HCT116 (cell line): ENCODE measurements at regions not wholly inside any gene's neighbourhood (a gene's known extent, or its start where the extent isn't known, plus 50 kb on each side); places are given as distances from the start of the nearest gene placed in this dataset.

ENCODE experiments used
- ATAC-seq: fragments of 200-7000 bp; cut with Tn5 transposase; 2 replicates; pipeline ENCODE4 v1.9.1; 2020; ENCODE audit warnings: mild to moderate bottlenecking, moderate library complexity
- BruUV-seq: library from RNA; stranded (reverse); fragments of 400-500 nt; replicated peaks from 2 replicates; lab custom pipeline; 2021; lab: Mats Ljungman, UMichigan
- CTCF ChIA-PET: fragments of 300-600 bp; sonication (Branson Sonifier 250); formaldehyde crosslinking; loops from one replicate; lab custom pipeline; 2021; ENCODE audit warnings: antibody characterized with exemption; lab: Charles Lee
- POLR2A ChIA-PET: fragments of 300-600, 350-600 bp; sonication (Branson Sonifier 250); formaldehyde crosslinking; loops from one replicate; lab custom pipeline; 2021; ENCODE audit warnings: antibody characterized with exemption; lab: Charles Lee
- RAD21 ChIA-PET, 2 experiments: fragments of 300-600 bp; sonication (Branson Sonifier 250); formaldehyde crosslinking; loops; one replicate each; lab custom pipeline; 2023; ENCODE audit warnings: low total read pairs in 2 of 2; ENCODE audit not compliant: uncharacterized antibody in 2 of 2, unreplicated experiment in 2 of 2, low non-redundant PET in 1 of 2; lab: Charles Lee
- DNase-seq: peaks from one replicate; pipeline ENCODE4 v3.0.0-alpha.2; 2010; ENCODE audit warnings: low read depth, low spot score
- H2AFZ ChIP-seq: fragments of 200-600 bp; shearing (Covaris generic), sonication (generic); 2 replicates; pipeline ENCODE4 v1.6.1; 2017; ENCODE audit warnings: low read depth, mixed run types, mixed read lengths, antibody characterized with exemption, low read length; ENCODE audit not compliant: poor library complexity, severe bottlenecking
- H3K27ac ChIP-seq: 2 replicates; pipeline ENCODE4 v1.5.1; 2012; ENCODE audit warnings: low read depth, low read length
- H3K27me3 ChIP-seq: fragments of 200-600 bp; sonication (generic); 2 replicates; pipeline ENCODE4 v1.6.1; 2016; ENCODE audit warnings: mixed run types, low read length, mixed read lengths; ENCODE audit not compliant: insufficient read depth
- H3K36me3 ChIP-seq, 2 experiments: fragments of 200-500 bp in 1 of 2; fragments of 200-600 bp in 1 of 2; sonication (Bioruptor generic) in 1 of 2; sonication (generic) in 1 of 2; 2 replicates each; pipeline versions ENCODE4 v1.5.1 to v1.6.1; 2014 to 2016; ENCODE audit warnings: low read length in 2 of 2, inconsistent platforms in 1 of 2, mixed read lengths in 1 of 2, mixed run types in 1 of 2; ENCODE audit not compliant: insufficient read depth in 2 of 2, control insufficient read depth in 1 of 2
- H3K4me1 ChIP-seq, 2 experiments: fragments of 200-600 bp in 1 of 2; sonication (generic) in 1 of 2; 2 replicates each; pipeline versions ENCODE4 v1.5.1 to v1.6.1; 2012 to 2017; ENCODE audit warnings: low read length in 2 of 2, inconsistent platforms in 1 of 2, mild to moderate bottlenecking in 1 of 2, mixed read lengths in 1 of 2, mixed run types in 1 of 2, moderate library complexity in 1 of 2; ENCODE audit not compliant: insufficient read depth in 2 of 2, control insufficient read depth in 1 of 2
- H3K4me2 ChIP-seq: fragments of 200-600 bp; sonication (generic); 2 replicates; pipeline ENCODE4 v1.6.1; 2017; ENCODE audit warnings: mixed run types, low read length, mixed read lengths
- H3K4me3 ChIP-seq, 2 experiments: fragments of 200-600 bp in 1 of 2; sonication (generic) in 1 of 2; replicated peaks in 1 of 2; 2 replicates each; pipeline ENCODE4 v1.5.1; 2011 to 2016; ENCODE audit warnings: low read length in 2 of 2, control low read depth in 1 of 2, low read depth in 1 of 2, mild to moderate bottlenecking in 1 of 2, mixed read lengths in 1 of 2, mixed run types in 1 of 2
- H3K79me2 ChIP-seq: fragments of 200-600 bp; sonication (generic); 2 replicates; pipeline ENCODE4 v1.6.1; 2017; ENCODE audit warnings: mild to moderate bottlenecking, mixed run types, low read length, moderate library complexity, mixed read lengths; ENCODE audit not compliant: insufficient read depth
- H3K9ac ChIP-seq: fragments of 200-600 bp; sonication (generic); 2 replicates; pipeline ENCODE4 v1.6.1; 2016; ENCODE audit warnings: low read length, mixed read lengths
- H3K9me2 ChIP-seq: fragments of 200-600 bp; sonication (generic), shearing (Covaris generic); 2 replicates; pipeline ENCODE4 v1.6.1; 2017; ENCODE audit warnings: mixed run types, mild to moderate bottlenecking, moderate library complexity; ENCODE audit not compliant: insufficient read depth
- H3K9me3 ChIP-seq, 2 experiments: fragments of 200-500 bp in 1 of 2; fragments of 200-600 bp in 1 of 2; sonication (Bioruptor generic) in 1 of 2; sonication (generic) in 1 of 2; 2 replicates each; pipeline ENCODE4 v1.6.1; 2014 to 2017; ENCODE audit warnings: low read length in 2 of 2, mixed read lengths in 2 of 2, inconsistent platforms in 1 of 2, low read depth in 1 of 2, mild to moderate bottlenecking in 1 of 2, mixed run types in 1 of 2, moderate library complexity in 1 of 2; ENCODE audit not compliant: control insufficient read depth in 1 of 2, insufficient read depth in 1 of 2
- H4K20me1 ChIP-seq: fragments of 200-600 bp; sonication (generic), shearing (Covaris generic); 2 replicates; pipeline ENCODE4 v1.6.1; 2017; ENCODE audit warnings: mixed run types, mild to moderate bottlenecking, moderate library complexity; ENCODE audit not compliant: insufficient read depth
- CTCF ChIP-seq, 3 experiments: fragments of 200-600 bp in 1 of 3; sonication (generic) in 1 of 3; IDR thresholded peaks in 2 of 3; conservative IDR thresholded peaks in 1 of 3; 2 replicates each; pipeline ENCODE4 v1.5.1; 2012 to 2017; ENCODE audit warnings: low read depth in 2 of 3, low read length in 2 of 3, antibody characterized with exemption in 1 of 3, borderline replicate concordance in 1 of 3, control low read depth in 1 of 3, mild to moderate bottlenecking in 1 of 3, mixed read lengths in 1 of 3, mixed run types in 1 of 3, moderate library complexity in 1 of 3; ENCODE audit not compliant: insufficient read depth in 1 of 3
- EGR1 ChIP-seq: IDR thresholded peaks from 2 replicates; pipeline ENCODE4 v1.6.1; 2012; ENCODE audit warnings: low read depth
- ELF1 ChIP-seq: IDR thresholded peaks from 2 replicates; pipeline ENCODE4 v1.6.1; 2012; ENCODE audit warnings: low read depth, borderline replicate concordance
- EZH2 ChIP-seq: fragments of 200-600 bp; sonication (generic); IDR thresholded peaks from 2 replicates; pipeline ENCODE4 v1.6.1; 2017; ENCODE audit warnings: antibody characterized with exemption, mixed run types
- FOSL1 ChIP-seq: IDR thresholded peaks from 2 replicates; pipeline ENCODE4 v1.6.1; 2012; ENCODE audit warnings: low read depth
- POLR2A ChIP-seq: IDR thresholded peaks from 2 replicates; pipeline ENCODE4 v1.7.0; 2011; ENCODE audit warnings: borderline replicate concordance; ENCODE audit not compliant: insufficient read depth, insufficient read length; ENCODE audit errors: extremely low read depth
- POLR2AphosphoS5 ChIP-seq: IDR thresholded peaks from 2 replicates; pipeline ENCODE4 v1.6.1; 2011; ENCODE audit warnings: mild to moderate bottlenecking, low read depth, low read length, moderate library complexity
- SIN3A ChIP-seq: IDR thresholded peaks from 2 replicates; pipeline ENCODE4 v1.6.1; 2012; ENCODE audit warnings: low read depth
- SP1 ChIP-seq: IDR thresholded peaks from 2 replicates; pipeline ENCODE4 v1.6.1; 2012; ENCODE audit warnings: low read depth
- SRF ChIP-seq: IDR thresholded peaks from 2 replicates; pipeline ENCODE4 v1.6.1; 2012; ENCODE audit warnings: low read depth
- ZBTB33 ChIP-seq: IDR thresholded peaks from 2 replicates; pipeline ENCODE4 v1.6.1; 2011; ENCODE audit warnings: mild to moderate bottlenecking, low read length, moderate library complexity; ENCODE audit not compliant: insufficient replicate concordance; ENCODE audit errors: extremely low read depth
- ZFX ChIP-seq: fragments of 450-650 bp; IDR thresholded peaks from 2 replicates; pipeline ENCODE4 v1.6.1; 2017
- ZNF274 ChIP-seq: fragments of 200-500 bp; sonication (Bioruptor generic); IDR thresholded peaks from 2 replicates; pipeline ENCODE4 v1.6.1; 2014; ENCODE audit warnings: mild to moderate bottlenecking, low read depth, low read length, inconsistent platforms
- intact Hi-C: fragments of 100-400 bp; cut with micrococcal nuclease; formaldehyde crosslinking; loops from 2 replicates; pipeline ENCODE4 v1.10.0; 2022
- TF ChIP-seq, protein P1 (sequence below): IDR thresholded peaks from 2 replicates; pipeline ENCODE4 v1.6.1; 2012
- TF ChIP-seq, protein P2 (sequence below): IDR thresholded peaks from 2 replicates; pipeline ENCODE4 v1.6.1; 2012; ENCODE audit warnings: low read depth
- TF ChIP-seq, protein P3 (sequence below): IDR thresholded peaks from 2 replicates; pipeline ENCODE4 v1.6.1; 2012

DNA sequence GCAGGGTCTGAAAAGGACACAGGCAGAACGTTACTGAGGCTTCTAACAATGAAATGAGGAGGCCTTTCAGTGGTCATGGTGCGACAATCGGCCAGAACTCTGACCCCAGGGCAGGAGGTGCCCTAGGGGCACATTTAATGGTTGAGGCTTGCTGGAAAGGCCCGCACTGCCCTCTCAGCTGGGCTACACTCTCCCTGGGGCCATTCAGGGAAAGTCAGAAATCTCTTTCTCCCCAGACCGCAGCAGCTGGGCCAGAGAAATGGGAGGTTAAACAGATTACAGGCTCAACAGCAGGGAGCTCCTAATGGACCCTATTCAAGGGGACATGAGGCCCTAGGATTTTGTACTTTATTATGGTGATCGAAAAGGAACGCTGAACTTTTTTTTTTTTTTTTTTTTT lies 85.6 kb upstream of the FGFR2 start:
- no peaks in the 10 kb centered on the region for H3K9me2 ChIP-seq
- CTCF ChIA-PET, result no interaction called here
- BruUV-seq, result no TSS peak

More for the DNA sequence above, 85.6 kb upstream of the FGFR2 start:
- Histone ChIP-seq H3K4me3 (no peak overlapping the region), H3K27me3 (peaks cover 26% of the 10 kb centered on the region), H4K20me1 (no peaks in the 10 kb centered on the region), H2AFZ (no peak overlapping the region), H3K9ac (no peak overlapping the region)
- TF ChIP-seq CTCF (IDR thresholded peaks at IDR 0.05 in 2 of 3, conservative IDR thresholded peaks at IDR 0.05 in 1 of 3; ENCODE audit: borderline replicate concordance in 1 of 3, insufficient read depth in 1 of 3, low read depth in 2 of 3, low read length in 2 of 3), result no peak
- no peak for TF ChIP-seq EGR1
- TF ChIP-seq SP1, result no peak
- TF ChIP-seq, protein P1, sequence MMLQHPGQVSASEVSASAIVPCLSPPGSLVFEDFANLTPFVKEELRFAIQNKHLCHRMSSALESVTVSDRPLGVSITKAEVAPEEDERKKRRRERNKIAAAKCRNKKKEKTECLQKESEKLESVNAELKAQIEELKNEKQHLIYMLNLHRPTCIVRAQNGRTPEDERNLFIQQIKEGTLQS, result no peak
- no peak for TF ChIP-seq POLR2A
- TF ChIP-seq SRF, result no peak
- TF ChIP-seq SIN3A, result no peak
- TF ChIP-seq, protein P2, sequence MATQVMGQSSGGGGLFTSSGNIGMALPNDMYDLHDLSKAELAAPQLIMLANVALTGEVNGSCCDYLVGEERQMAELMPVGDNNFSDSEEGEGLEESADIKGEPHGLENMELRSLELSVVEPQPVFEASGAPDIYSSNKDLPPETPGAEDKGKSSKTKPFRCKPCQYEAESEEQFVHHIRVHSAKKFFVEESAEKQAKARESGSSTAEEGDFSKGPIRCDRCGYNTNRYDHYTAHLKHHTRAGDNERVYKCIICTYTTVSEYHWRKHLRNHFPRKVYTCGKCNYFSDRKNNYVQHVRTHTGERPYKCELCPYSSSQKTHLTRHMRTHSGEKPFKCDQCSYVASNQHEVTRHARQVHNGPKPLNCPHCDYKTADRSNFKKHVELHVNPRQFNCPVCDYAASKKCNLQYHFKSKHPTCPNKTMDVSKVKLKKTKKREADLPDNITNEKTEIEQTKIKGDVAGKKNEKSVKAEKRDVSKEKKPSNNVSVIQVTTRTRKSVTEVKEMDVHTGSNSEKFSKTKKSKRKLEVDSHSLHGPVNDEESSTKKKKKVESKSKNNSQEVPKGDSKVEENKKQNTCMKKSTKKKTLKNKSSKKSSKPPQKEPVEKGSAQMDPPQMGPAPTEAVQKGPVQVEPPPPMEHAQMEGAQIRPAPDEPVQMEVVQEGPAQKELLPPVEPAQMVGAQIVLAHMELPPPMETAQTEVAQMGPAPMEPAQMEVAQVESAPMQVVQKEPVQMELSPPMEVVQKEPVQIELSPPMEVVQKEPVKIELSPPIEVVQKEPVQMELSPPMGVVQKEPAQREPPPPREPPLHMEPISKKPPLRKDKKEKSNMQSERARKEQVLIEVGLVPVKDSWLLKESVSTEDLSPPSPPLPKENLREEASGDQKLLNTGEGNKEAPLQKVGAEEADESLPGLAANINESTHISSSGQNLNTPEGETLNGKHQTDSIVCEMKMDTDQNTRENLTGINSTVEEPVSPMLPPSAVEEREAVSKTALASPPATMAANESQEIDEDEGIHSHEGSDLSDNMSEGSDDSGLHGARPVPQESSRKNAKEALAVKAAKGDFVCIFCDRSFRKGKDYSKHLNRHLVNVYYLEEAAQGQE, result no peak
- TF ChIP-seq ELF1, result no peak
- no peak for TF ChIP-seq FOSL1
- TF ChIP-seq ZNF274, result no peak
- TF ChIP-seq EZH2, result no peak
- TF ChIP-seq, protein P3, sequence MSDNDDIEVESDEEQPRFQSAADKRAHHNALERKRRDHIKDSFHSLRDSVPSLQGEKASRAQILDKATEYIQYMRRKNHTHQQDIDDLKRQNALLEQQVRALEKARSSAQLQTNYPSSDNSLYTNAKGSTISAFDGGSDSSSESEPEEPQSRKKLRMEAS, result no peak
- no peak for TF ChIP-seq ZFX
- TF ChIP-seq POLR2AphosphoS5, result no peak
- no peak for TF ChIP-seq ZBTB33
- TF ChIP-seq, all 23 proteins: peak for 0
- ATAC-seq, result no peak
- intact Hi-C loops, result no loop called here
- Histone ChIP-seq H3K36me3 (no peaks in the 10 kb centered on the region), H3K9me3 (no peaks in the 10 kb centered on the region), H3K27ac (no peak overlapping the region), H3K79me2 (no peaks in the 10 kb centered on the region), H3K4me1 (no peaks in the 10 kb centered on the region), H3K4me2 (no peak overlapping the region)
- POLR2A ChIA-PET, result no interaction called here
- DNase-seq, result no peak
- RAD21 ChIA-PET, result no interaction called here
